OCI-LY1 (cell line): ENCODE measurements at regions not wholly inside any gene's neighbourhood (a gene's known extent, or its start where the extent isn't known, plus 50 kb on each side); places are given as distances from the start of the nearest gene placed in this dataset.
A peak's percentile ranks its signal among the peaks of the same experiment; 100 is the strongest.

Experiments
- CTCF ChIP-seq: fragments of 200-600 bp; sonication (generic), shearing (Covaris generic); IDR thresholded peaks from 2 replicates; pipeline ENCODE4 v1.5.1; 2017; ENCODE audit warnings: mild to moderate bottlenecking, antibody characterized with exemption, low read length, moderate library complexity, mixed read lengths
- EZH2 ChIP-seq: fragments of 200-600 bp; sonication (generic), shearing (Covaris generic); IDR thresholded peaks from 2 replicates; pipeline ENCODE4 v1.8.0; 2017; ENCODE audit warnings: borderline replicate concordance, mixed run types, mild to moderate bottlenecking, antibody characterized with exemption, low read length, moderate library complexity, mixed read lengths

GRCh38 chr2:898319-898718, 52.3 kb upstream of the SNTG2 start:
- TF ChIP-seq CTCF (peak; percentile 20; the same call in 1 of the 2 replicates), EZH2 (no peak)
